H1 (cell line): ENCODE measurements at regions not wholly inside any gene's neighbourhood (a gene's known extent, or its start where the extent isn't known, plus 50 kb on each side); places are given as distances from the start of the nearest gene placed in this dataset.

Experiments used
- CTCF ChIA-PET: fragments of 300-600 bp; sonication (Branson Sonifier 250); formaldehyde crosslinking; loops from one replicate; lab custom pipeline; 2021; ENCODE audit not compliant: partially characterized antibody; lab: Charles Lee
- POLR2A ChIA-PET: fragments of 300-600 bp; sonication (Branson Sonifier 250); formaldehyde crosslinking; loops from one replicate; lab custom pipeline; 2021; ENCODE audit warnings: inconsistent platforms; ENCODE audit not compliant: partially characterized antibody; lab: Charles Lee
- DNase-seq, 2 experiments: peaks; one replicate each; pipeline versions ENCODE4 v3.0.0 to v3.0.0-alpha.2; 2010 to 2022; ENCODE audit warnings: low spot score in 2 of 2, low read depth in 1 of 2, mixed read lengths in 1 of 2
- FAIRE-seq: peaks from 2 replicates; lab custom pipeline; 2011; peaks lifted over from hg19 to GRCh38; lab: Jason Lieb, UNC
- H2AFZ ChIP-seq: 2 replicates; pipeline ENCODE4 v1.8.1; 2012; ENCODE audit warnings: low read length, inconsistent platforms
- H2AK5ac ChIP-seq: 2 replicates; pipeline ENCODE4 v1.6.1; 2013; ENCODE audit warnings: low read depth, low read length
- H2BK120ac ChIP-seq: replicated peaks from 2 replicates; pipeline ENCODE3; 2013; ENCODE audit warnings: low read depth, low read length, inconsistent platforms
- H2BK12ac ChIP-seq: 2 replicates; pipeline ENCODE4 v1.6.1; 2013; ENCODE audit warnings: low read depth, low read length
- H2BK15ac ChIP-seq: 2 replicates; pipeline ENCODE4 v1.6.1; 2013; ENCODE audit warnings: low read length
- H2BK20ac ChIP-seq: 2 replicates; pipeline ENCODE4 v1.6.1; 2013; ENCODE audit warnings: low read length
- H2BK5ac ChIP-seq: 2 replicates; pipeline ENCODE4 v1.6.1; 2013; ENCODE audit warnings: low read depth, low read length
- H3K14ac ChIP-seq: 2 replicates; pipeline ENCODE4 v1.6.1; 2013; ENCODE audit warnings: inconsistent platforms; ENCODE audit not compliant: insufficient read length
- H3K18ac ChIP-seq: 2 replicates; pipeline ENCODE4 v1.6.1; 2013; ENCODE audit warnings: low read length; ENCODE audit errors: extremely low read depth
- H3K23ac ChIP-seq: 2 replicates; pipeline ENCODE4 v1.6.1; 2013; ENCODE audit warnings: inconsistent platforms; ENCODE audit not compliant: insufficient read length
- H3K23me2 ChIP-seq: 2 replicates; pipeline ENCODE4 v1.6.1; 2013; ENCODE audit warnings: low read depth, low read length
- H3K27ac ChIP-seq: 2 replicates; pipeline ENCODE4 v1.6.1; 2011; ENCODE audit warnings: low read depth, low read length, inconsistent platforms
- H3K27me3 ChIP-seq, 4 experiments: replicated peaks in 1 of 4; 1 replicate in 1 of 4; 2 replicates in 3 of 4; pipeline versions ENCODE4 v1.6.1 to v1.8.1; 2011 to 2013; ENCODE audit warnings: low read length in 3 of 4, mild to moderate bottlenecking in 3 of 4, inconsistent platforms in 2 of 4, mixed read lengths in 2 of 4, moderate library complexity in 1 of 4; ENCODE audit not compliant: control insufficient read depth in 3 of 4, insufficient read depth in 3 of 4; ENCODE audit errors: extremely low read depth in 1 of 4
- H3K36me3 ChIP-seq, 4 experiments: 2 replicates each; pipeline versions ENCODE4 v1.6.1 to v1.8.1; 2011 to 2013; ENCODE audit warnings: mild to moderate bottlenecking in 4 of 4, low read length in 3 of 4, moderate library complexity in 2 of 4, control low read depth in 1 of 4, inconsistent platforms in 1 of 4; ENCODE audit not compliant: insufficient read depth in 4 of 4, control insufficient read depth in 2 of 4
- H3K4ac ChIP-seq: replicated peaks from 2 replicates; pipeline ENCODE3; 2013; ENCODE audit warnings: low read length, low read depth, mixed read lengths, inconsistent platforms; ENCODE audit not compliant: insufficient read length
- H3K4me1 ChIP-seq, 4 experiments: replicated peaks in 1 of 4; 1 replicate in 1 of 4; 2 replicates in 3 of 4; pipeline versions ENCODE4 v1.6.1 to v1.8.1; 2011 to 2013; ENCODE audit warnings: low read length in 3 of 4, inconsistent platforms in 2 of 4, mixed read lengths in 1 of 4; ENCODE audit not compliant: insufficient read depth in 4 of 4, control insufficient read depth in 3 of 4
- H3K4me2 ChIP-seq, 2 experiments: 2 replicates each; pipeline versions ENCODE4 v1.6.1 to v1.8.1; 2011 to 2013; ENCODE audit warnings: low read depth in 2 of 2, low read length in 2 of 2, control low read depth in 1 of 2, inconsistent platforms in 1 of 2, mild to moderate bottlenecking in 1 of 2; ENCODE audit not compliant: insufficient read depth in 1 of 2
- H3K4me3 ChIP-seq, 4 experiments: fragments of 200-600, 300-600 bp in 1 of 4; sonication (generic), shearing (Covaris generic), sonication (Bioruptor Twin) in 1 of 4; 2 replicates each; pipeline versions ENCODE4 v1.5.1 to v1.8.1; 2011 to 2016; ENCODE audit warnings: low read length in 4 of 4, low read depth in 3 of 4, control low read depth in 2 of 4, inconsistent platforms in 2 of 4, mild to moderate bottlenecking in 2 of 4, mixed read lengths in 1 of 4, moderate library complexity in 1 of 4; ENCODE audit not compliant: insufficient read depth in 2 of 4; ENCODE audit errors: extremely low read depth in 1 of 4
- H3K56ac ChIP-seq: replicated peaks from 2 replicates; pipeline ENCODE3; 2013; ENCODE audit warnings: low read depth, mild to moderate bottlenecking, mixed read lengths, low read length, inconsistent platforms; ENCODE audit not compliant: insufficient read length
- H3K79me1 ChIP-seq: 2 replicates; pipeline ENCODE4 v1.6.1; 2013; ENCODE audit warnings: low read depth, low read length, control low read depth
- H3K79me2 ChIP-seq, 2 experiments: 2 replicates each; pipeline versions ENCODE4 v1.6.1 to v1.8.1; 2012 to 2013; ENCODE audit warnings: low read length in 2 of 2, mild to moderate bottlenecking in 2 of 2, inconsistent platforms in 1 of 2; ENCODE audit not compliant: insufficient read depth in 2 of 2, control insufficient read depth in 1 of 2
- H3K9ac ChIP-seq, 4 experiments: replicated peaks in 1 of 4; 1 replicate in 1 of 4; 2 replicates in 3 of 4; pipeline versions ENCODE4 v1.6.1 to v1.8.1; 2011 to 2013; ENCODE audit warnings: low read depth in 3 of 4, low read length in 3 of 4, control low read depth in 2 of 4, mild to moderate bottlenecking in 2 of 4, moderate library complexity in 2 of 4, inconsistent platforms in 1 of 4; ENCODE audit errors: extremely low read depth in 1 of 4
- H3K9me3 ChIP-seq, 2 experiments: 2 replicates each; pipeline versions ENCODE4 v1.6.1 to v1.8.1; 2012 to 2013; ENCODE audit warnings: mild to moderate bottlenecking in 2 of 2, moderate library complexity in 2 of 2, control low read depth in 1 of 2, inconsistent platforms in 1 of 2, low read depth in 1 of 2, low read length in 1 of 2, mixed read lengths in 1 of 2; ENCODE audit not compliant: insufficient read depth in 2 of 2
- H4K20me1 ChIP-seq, 2 experiments: replicated peaks in 1 of 2; 2 replicates each; pipeline versions ENCODE3 to v1.8.1; 2011 to 2013; ENCODE audit warnings: inconsistent platforms in 2 of 2, low read length in 2 of 2, mild to moderate bottlenecking in 1 of 2; ENCODE audit not compliant: insufficient read depth in 2 of 2, control insufficient read depth in 1 of 2
- H4K5ac ChIP-seq: 2 replicates; pipeline ENCODE4 v1.6.1; 2013; ENCODE audit warnings: low read length, low read depth, mixed read lengths, inconsistent platforms; ENCODE audit not compliant: insufficient read length
- H4K8ac ChIP-seq: 2 replicates; pipeline ENCODE4 v1.8.0; 2013; ENCODE audit warnings: mild to moderate bottlenecking, moderate library complexity, low read length, inconsistent platforms; ENCODE audit not compliant: insufficient read depth; ENCODE audit errors: extremely low read depth
- H4K91ac ChIP-seq: replicated peaks from 2 replicates; pipeline ENCODE3; 2013; ENCODE audit warnings: low read length, mixed read lengths, inconsistent platforms; ENCODE audit not compliant: insufficient read length
- CHD1 ChIP-seq: IDR thresholded peaks from 2 replicates; pipeline ENCODE4 v1.6.1; 2012; ENCODE audit warnings: low read depth, low read length, improper control_type of control experiment
- CREB1 ChIP-seq: IDR thresholded peaks from 2 replicates; pipeline ENCODE4 v1.6.1; 2012; ENCODE audit warnings: inconsistent platforms
- EGR1 ChIP-seq: IDR thresholded peaks from 2 replicates; pipeline ENCODE4 v1.6.1; 2011; ENCODE audit warnings: low read depth, low read length, borderline replicate concordance
- EZH2 ChIP-seq: fragments of 200-600 bp; sonication (generic); IDR thresholded peaks from 2 replicates; pipeline ENCODE4 v1.7.1; 2012; ENCODE audit warnings: low read depth, mild to moderate bottlenecking, moderate library complexity, low read length, inconsistent platforms; ENCODE audit not compliant: severe bottlenecking
- GABPA ChIP-seq: IDR thresholded peaks from 2 replicates; pipeline ENCODE4 v1.6.1; 2011; ENCODE audit warnings: mild to moderate bottlenecking, low read length, moderate library complexity, borderline replicate concordance; ENCODE audit not compliant: insufficient read depth
- GTF2F1 ChIP-seq: IDR thresholded peaks from 2 replicates; pipeline ENCODE4 v1.6.1; 2012; ENCODE audit warnings: low read depth, low read length, improper control_type of control experiment, borderline replicate concordance
- HDAC2 ChIP-seq, 2 experiments: fragments of 300-600 bp in 1 of 2; sonication (generic) in 1 of 2; IDR thresholded peaks; 2 replicates each; pipeline ENCODE4 v1.6.1; 2011 to 2012; ENCODE audit warnings: low read depth in 2 of 2, low read length in 2 of 2, mild to moderate bottlenecking in 2 of 2, moderate library complexity in 2 of 2, borderline replicate concordance in 1 of 2, inconsistent platforms in 1 of 2
- JUND ChIP-seq: IDR thresholded peaks from 2 replicates; pipeline ENCODE4 v1.6.1; 2011; ENCODE audit warnings: mild to moderate bottlenecking, improper control_type of control experiment, low read length
- RFX5 ChIP-seq: IDR thresholded peaks from 2 replicates; pipeline ENCODE4 v1.6.1; 2011; ENCODE audit warnings: low read depth, low read length, improper control_type of control experiment, borderline replicate concordance
- SRF ChIP-seq: IDR thresholded peaks from 2 replicates; pipeline ENCODE4 v1.6.1; 2011; ENCODE audit warnings: mild to moderate bottlenecking, low read depth, low read length, moderate library complexity
- TBP ChIP-seq: IDR thresholded peaks from 2 replicates; pipeline ENCODE4 v1.6.1; 2011; ENCODE audit warnings: low read depth, low read length, improper control_type of control experiment
- TCF12 ChIP-seq: IDR thresholded peaks from 2 replicates; pipeline ENCODE4 v1.6.1; 2011; ENCODE audit warnings: low read depth, mild to moderate bottlenecking, low read length
- ZNF274 ChIP-seq: IDR thresholded peaks from 2 replicates; pipeline ENCODE4 v1.7.0; 2012; ENCODE audit warnings: low read length, borderline replicate concordance; ENCODE audit errors: extremely low read depth
- WGBS, 2 experiments: shearing (Covaris generic) in 1 of 2; methylation state at CpG; one replicate each; pipeline versions ENCODE4 v1.1.6 to v1.1.7; 2013 to 2015; ENCODE audit warnings: low lambda C conversion rate in 2 of 2, mixed read lengths in 2 of 2, inconsistent platforms in 1 of 2, low coverage in 1 of 2, missing lambda C conversion rate in 1 of 2; ENCODE audit not compliant: insufficient replicate concordance in 2 of 2, insufficient coverage in 1 of 2, insufficient read length in 1 of 2; ENCODE audit errors: extremely low coverage in 1 of 2, missing lambda C conversion rate in 1 of 2; 5-methylcytosine and 5-hydroxymethylcytosine counted together

DNA sequence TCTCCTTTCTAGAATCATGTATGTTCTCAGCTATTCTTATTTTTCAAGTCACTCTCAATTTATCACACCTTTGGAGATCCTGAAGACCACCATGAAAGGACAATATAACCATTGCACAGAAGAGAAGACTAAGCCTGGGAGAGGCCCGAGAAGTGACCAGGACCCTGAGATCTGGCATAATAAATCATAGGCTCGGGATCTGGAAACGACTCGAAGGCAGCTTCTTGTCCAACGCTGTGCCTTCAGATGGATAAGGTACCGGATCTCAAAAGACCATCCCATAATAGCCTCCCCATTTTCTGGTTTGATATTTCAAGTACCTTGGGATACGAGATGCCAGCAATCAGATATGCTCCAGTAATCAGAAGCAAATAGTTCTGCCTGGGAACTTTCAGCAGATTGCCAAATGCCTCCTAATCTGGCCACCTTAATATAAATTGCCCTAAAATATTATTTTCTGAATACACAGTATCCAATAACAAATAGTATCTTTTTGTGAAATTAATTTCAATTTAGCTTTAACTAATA lies 179.2 kb upstream of the ZMIZ1 start:
- Histone ChIP-seq H2BK15ac (no peak overlapping the region), H3K27me3 (peaks cover 0 to 2% (median 0%) of the 10 kb centered on the region in 4 experiments; a peak in 1 of 7 replicates), H3K4ac (no peak overlapping the region), H3K9ac (no peak overlapping the region), H2BK12ac (no peak overlapping the region), H3K4me2 (no peak overlapping the region), H3K79me2 (no peaks in the 10 kb centered on the region), H3K23me2 (peaks cover 3% of the 10 kb centered on the region; the same call in 1 of the 2 replicates), H2BK5ac (no peak overlapping the region), H2AK5ac (no peak overlapping the region), H3K79me1 (no peaks in the 10 kb centered on the region), H4K91ac (no peak overlapping the region), H3K27ac (no peak overlapping the region), H2BK120ac (no peak overlapping the region), H3K23ac (no peak overlapping the region), H3K14ac (no peak overlapping the region), H3K56ac (no peak overlapping the region), H4K8ac (no peak overlapping the region), H2AFZ (no peak overlapping the region), H3K4me3 (no peak overlapping the region), H2BK20ac (no peak overlapping the region), H3K9me3 (peaks cover 3 to 5% of the 10 kb centered on the region in 2 experiments; a peak in 2 of 4 replicates), H3K4me1 (peaks cover 0 to 4% (median 0%) of the 10 kb centered on the region in 4 experiments; a peak in 4 of 7 replicates), H3K18ac (no peak overlapping the region), H4K5ac (no peak overlapping the region), H3K36me3 (no peaks in the 10 kb centered on the region), H4K20me1 (no peaks in the 10 kb centered on the region)
- POLR2A ChIA-PET, result no interaction called here
- DNase-seq (no peak), FAIRE-seq (no peak)
- CTCF ChIA-PET, result interaction anchor here (1.3 to 1.5 kb wide), 2 partner anchors 11 to 74 kb away, joined by 3 to 4 read pairs; no protein-coding TSS in a partner anchor
- WGBS, 2 experiments, result 94% methylated on average over 7 of the region's 7 CpGs; no CpG with 5 or more reads in 1 of the 2 experiments
- TF ChIP-seq ZNF274, result no peak
- no peak for TF ChIP-seq TCF12
- TF ChIP-seq GTF2F1, result no peak
- TF ChIP-seq GABPA, result no peak
- no peak for TF ChIP-seq EGR1
- TF ChIP-seq CHD1, result no peak
- TF ChIP-seq JUND, result no peak
- TF ChIP-seq SRF, result no peak
- no peak for TF ChIP-seq EZH2
- no peak for TF ChIP-seq TBP
- TF ChIP-seq CREB1, result no peak
- no peak for TF ChIP-seq HDAC2 (IDR thresholded peaks at IDR 0.05; ENCODE audit: borderline replicate concordance in 1 of 2, low read depth in 2 of 2, low read length in 2 of 2)
- TF ChIP-seq RFX5, result no peak
